CD1c-positive myeloid dendritic cell (primary cell): ENCODE measurements at regions not wholly inside any gene's neighbourhood (a gene's known extent, or its start where the extent isn't known, plus 50 kb on each side); places are given as distances from the start of the nearest gene placed in this dataset.
A peak's percentile ranks its signal among the peaks of the same experiment; 100 is the strongest.
"Not testable (repeated sequence)": the region's sequence is repeated elsewhere in the genome, so short reads cannot be mapped to it uniquely, and the experiment has no call there.

ENCODE experiments used
- DNase-seq: peaks from one replicate; pipeline ENCODE4 v3.0.0-alpha.2; 2016; ENCODE audit errors: extremely low spot score

GRCh38 chr2:145753966-145754365 is 1234.0 kb upstream of the ZEB2 start:
- DNase-seq = no peak

GRCh38 chr2:145753041-145753608 is 1233.2 kb upstream of the ZEB2 start:
- DNase-seq = no peak

DNA sequence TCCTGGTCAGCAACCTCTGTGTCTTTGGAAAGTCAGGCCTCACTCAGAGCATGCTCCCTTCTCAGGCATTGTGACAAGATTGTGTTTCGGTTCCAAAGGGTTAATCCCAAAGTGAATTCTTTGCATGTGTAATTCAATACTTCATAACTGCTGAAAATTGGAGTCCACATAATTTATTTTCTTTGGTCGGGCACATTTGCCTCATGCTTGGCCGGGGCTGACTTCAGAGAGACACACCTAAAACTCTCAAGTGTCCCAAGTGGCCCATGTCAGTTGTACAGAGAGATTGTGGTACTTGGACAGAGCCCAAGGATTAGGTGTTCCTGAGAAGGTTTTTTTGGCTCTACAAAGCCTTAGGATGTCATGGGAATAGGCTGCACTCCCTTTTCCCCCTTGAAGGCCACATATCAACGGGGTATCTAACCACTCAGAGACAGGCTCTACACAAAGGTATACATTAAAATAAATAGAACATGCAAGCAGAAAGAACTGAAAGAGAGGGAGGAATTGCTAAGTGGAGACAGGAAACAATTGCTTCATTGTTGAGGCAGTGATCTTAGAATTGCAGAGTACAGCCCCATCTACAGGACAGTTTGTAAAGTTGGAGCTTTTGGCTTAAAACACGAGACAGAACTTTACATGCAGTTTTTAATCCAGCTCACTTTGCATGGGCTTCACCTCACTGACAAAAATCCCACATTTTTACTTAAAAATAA is 1232.3 kb upstream of the ZEB2 start:
- peak; percentile 67 for DNase-seq

DNA sequence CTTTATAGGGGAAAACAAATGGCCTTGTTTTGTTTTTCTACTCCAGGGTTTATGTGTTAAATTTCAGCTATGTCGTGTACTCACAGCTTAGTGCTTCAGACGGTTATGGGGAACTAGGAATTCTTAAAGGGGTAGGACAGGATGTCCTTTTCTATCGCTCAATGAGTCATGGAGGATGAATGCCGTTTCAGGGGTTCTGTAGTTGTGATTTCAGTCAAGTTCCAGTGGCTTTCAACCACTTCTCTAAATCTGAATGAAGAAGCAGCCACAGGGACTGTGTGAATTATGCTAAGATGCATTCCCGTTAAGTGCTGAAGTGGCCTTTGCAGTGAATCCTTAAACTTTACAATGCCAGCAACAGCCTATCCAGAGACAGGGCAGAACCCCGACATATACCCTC is 1231.7 kb upstream of the ZEB2 start:
- DNase-seq = peak; percentile 93

GRCh38 chr2:145751155-145751554 is 1231.2 kb upstream of the ZEB2 start:
- DNase-seq = peak; percentile 17

- DNase-seq = peak; percentile 76
Observed at GRCh38 chr2:145750612-145751011, 1230.7 kb upstream of the ZEB2 start.

DNA sequence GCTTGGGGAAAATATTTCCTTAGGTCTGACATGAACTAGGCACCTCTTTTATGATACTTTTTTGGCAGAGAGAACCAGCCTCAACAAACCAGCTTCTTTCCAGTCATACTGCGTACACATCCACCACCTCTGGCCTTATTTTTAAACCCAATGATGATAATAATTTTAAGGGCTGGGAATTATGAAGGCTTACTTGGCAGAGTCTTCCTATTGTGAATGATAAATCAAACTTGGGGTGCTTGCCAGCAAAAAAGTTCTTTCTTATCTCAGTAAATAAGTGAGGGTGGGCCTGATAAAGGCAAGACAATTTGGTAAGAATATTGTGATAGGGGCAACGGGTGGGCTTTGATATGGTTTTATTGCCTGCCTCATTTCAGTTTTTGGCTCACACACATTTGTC is 1230.2 kb upstream of the ZEB2 start:
- no peak for DNase-seq

GRCh38 chr2:145749556-145749955 is 1229.6 kb upstream of the ZEB2 start:
- DNase-seq = no peak

GRCh38 chr2:145748927-145749326 is 1229.0 kb upstream of the ZEB2 start:
- peak; percentile 41 for DNase-seq

GRCh38 chr2:145747715-145748114 is 1227.8 kb upstream of the ZEB2 start:
- DNase-seq = no peak

DNA sequence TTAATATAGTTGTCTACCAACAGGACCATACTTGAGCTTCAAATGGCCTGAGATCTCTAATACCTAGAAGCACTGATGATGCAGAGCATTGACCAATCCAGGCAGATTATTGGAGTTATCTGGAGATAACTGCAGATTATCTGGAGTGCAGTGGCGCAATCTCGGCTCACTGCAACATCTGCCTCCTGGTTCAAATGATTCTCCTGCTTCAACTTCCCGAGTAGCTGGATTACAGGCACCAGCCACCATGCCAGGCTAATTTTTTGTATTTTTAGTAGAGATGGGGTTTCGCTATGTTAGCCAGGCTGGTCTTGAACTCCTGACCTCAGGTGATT is 1225.4 kb upstream of the ZEB2 start:
- DNase-seq = not testable (repeated sequence)

GRCh38 chr2:145744541-145745386 is 1224.8 kb upstream of the ZEB2 start:
- DNase-seq = peak; percentile 40

GRCh38 chr2:145743011-145743410 is 1223.1 kb upstream of the ZEB2 start:
- DNase-seq = peak; percentile 82

GRCh38 chr2:145741636-145742035 is 1221.7 kb upstream of the ZEB2 start:
- DNase-seq = peak; percentile 27

DNA sequence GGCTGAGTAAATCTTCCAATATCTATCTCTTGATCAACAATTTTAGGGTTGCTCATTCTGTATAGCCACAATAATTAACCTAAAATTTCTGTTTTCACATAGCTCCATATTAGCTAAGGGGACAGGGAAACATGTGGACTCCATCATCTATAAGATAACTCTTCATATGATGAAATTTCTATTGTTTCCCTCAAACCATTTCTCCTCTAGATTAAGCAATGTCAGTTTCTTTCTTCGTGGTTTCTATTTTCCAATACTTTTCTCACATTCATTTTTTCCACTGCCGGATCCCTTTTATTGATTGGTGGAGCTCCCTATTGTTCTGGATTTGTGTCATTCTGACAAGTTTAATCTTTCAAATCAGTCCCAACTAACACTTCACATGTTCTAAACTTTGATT is 1221.3 kb upstream of the ZEB2 start:
- no peak for DNase-seq

DNA sequence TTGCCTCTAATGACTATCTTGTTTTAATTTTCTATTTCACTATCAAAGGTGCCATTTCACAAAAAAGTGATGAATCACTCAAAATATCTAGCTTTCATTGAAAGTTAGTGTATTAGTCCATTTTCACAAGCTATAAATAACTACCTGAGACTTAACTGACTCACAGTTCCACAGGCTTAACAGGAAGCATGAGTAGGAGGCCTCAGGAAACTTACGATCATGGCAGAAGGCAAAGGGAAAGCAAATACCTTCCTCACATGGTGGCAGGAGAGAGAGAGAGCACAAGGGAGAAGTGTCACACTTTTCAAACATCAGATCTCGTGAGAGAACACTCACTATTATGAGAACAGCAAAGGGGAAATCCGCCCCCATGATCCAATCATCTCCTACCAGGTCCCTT is 1220.4 kb upstream of the ZEB2 start:
- DNase-seq = peak; percentile 61

DNA sequence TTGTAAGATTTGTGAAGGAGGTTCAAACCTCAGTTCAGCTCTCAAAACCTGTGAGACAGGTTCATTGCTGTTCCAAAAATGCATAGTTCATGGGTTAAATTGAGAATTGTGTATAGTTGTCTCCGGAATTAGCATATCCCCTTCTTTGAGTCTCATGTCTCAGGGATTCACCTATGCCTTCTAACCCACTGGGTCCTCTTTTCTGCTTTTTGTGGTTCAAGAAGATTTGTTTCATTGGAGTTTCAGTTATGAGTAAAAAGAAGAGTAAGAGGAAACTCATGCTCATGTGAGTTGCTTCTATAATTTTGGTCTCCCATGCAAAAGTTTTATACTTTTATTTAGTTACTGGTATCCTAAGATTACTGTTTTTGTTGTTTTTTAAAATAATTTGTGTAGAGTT is 1219.8 kb upstream of the ZEB2 start:
- peak; percentile 49 for DNase-seq

GRCh38 chr2:145736871-145737270 is 1217.0 kb upstream of the ZEB2 start:
- DNase-seq = no peak

- DNase-seq = no peak
Observed at GRCh38 chr2:145731467-145731866, 1211.5 kb upstream of the ZEB2 start.

- DNase-seq = no peak
Observed at GRCh38 chr2:145729993-145730770, 1210.3 kb upstream of the ZEB2 start.

- no peak for DNase-seq
Observed at GRCh38 chr2:145729481-145729880, 1209.6 kb upstream of the ZEB2 start.

DNA sequence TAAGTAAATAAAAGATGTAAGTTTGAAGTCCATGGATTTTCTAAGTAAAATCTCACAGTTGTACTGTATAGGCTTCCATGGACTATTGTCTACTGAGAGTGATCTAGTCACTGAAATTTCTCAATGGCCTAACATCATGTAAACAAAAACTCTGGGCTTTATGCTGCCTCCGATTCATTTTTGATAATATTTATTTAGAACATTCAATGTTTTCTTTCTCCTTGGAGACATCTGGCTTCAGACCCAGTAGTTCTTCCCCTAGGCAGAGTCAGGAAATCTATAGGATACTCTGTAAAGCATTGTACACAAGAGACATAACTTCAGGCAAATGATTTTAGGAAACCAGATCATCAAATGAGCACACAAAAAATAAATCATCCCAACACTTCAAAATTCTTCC is 1208.6 kb upstream of the ZEB2 start:
- DNase-seq = no peak
